ENCODE measurements at regions not wholly inside any gene's neighbourhood (a gene's known extent, or its start where the extent isn't known, plus 50 kb on each side); places are given as distances from the start of the nearest gene placed in this dataset.

DNA sequence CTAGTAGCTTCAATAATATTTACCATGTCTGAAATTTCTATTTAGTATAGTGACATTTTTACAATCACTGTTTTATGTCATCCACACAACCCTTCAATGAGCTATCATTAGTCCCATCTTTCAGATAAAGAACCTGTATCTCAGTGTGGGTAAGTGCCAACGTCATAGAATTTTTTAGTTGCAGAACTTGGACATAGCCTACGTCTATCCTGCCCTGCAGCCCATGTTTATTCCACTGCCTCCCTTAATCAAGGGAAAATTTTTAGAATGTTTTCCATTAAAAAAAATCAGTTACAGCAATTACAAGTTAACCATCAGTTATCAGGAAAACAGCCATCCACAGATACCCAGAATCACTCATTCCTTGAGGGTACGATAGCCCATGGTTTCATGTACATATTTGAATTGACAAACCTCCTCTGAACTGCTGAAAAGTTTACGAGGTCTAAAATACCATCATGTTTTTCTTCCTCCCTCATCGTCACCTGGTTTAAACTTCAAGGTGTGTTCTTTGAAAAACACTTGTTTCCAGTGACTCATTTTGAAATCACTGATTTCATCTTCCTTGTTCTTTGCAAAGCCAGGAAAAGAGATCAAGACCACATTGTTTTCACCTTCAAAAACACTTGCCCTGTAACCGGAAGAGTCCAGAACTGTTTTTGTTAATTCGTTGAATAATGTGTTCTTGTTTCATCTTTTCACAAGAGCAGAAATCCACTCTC, 100.9 kb downstream of the FAM76B start:
- CTCF ChIA-PET = no interaction called here

DNA sequence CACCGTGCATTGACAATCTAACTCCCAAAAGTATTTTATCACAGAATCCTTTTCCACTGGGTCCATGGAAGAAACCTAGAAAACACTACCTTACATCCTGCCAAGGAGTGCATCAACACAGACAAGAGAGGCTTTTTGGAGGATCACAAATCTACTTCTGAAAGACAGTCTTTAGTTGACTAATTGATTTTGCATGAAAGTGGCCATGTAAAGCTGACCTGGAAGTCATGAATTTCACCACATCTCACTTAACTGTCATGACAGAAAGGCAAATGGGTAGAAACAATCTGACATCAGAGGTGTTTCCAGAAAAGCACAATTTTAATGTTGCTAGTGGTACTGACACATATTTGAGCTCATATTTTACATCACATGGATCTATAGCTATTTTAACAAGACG, 101.6 kb downstream of the FAM76B start:
- Histone ChIP-seq H3K36me3 (ENCODE audit: control insufficient read depth, insufficient read depth, low read length) (no peaks in the 10 kb centered on the region), H3K9me3 (ENCODE audit: control insufficient read depth, insufficient read depth, low read depth, low read length) (no peaks in the 10 kb centered on the region), H3K27me3 (ENCODE audit: control insufficient read depth, insufficient read depth, low read length) (no peaks in the 10 kb centered on the region; the same call in 1 of the 2 replicates), H3K27ac (ENCODE audit: low read length) (no peak overlapping the region), H3K4me3 (ENCODE audit: low read depth in 2 of 2, low read length in 2 of 2) (no peak overlapping the region), H3K4me1 (ENCODE audit: control insufficient read depth, insufficient read depth, low read length) (no peaks in the 10 kb centered on the region)
- ChIA-PET POLR2A (no interaction called here), CTCF (no interaction called here)
- TF ChIP-seq, protein P1, sequence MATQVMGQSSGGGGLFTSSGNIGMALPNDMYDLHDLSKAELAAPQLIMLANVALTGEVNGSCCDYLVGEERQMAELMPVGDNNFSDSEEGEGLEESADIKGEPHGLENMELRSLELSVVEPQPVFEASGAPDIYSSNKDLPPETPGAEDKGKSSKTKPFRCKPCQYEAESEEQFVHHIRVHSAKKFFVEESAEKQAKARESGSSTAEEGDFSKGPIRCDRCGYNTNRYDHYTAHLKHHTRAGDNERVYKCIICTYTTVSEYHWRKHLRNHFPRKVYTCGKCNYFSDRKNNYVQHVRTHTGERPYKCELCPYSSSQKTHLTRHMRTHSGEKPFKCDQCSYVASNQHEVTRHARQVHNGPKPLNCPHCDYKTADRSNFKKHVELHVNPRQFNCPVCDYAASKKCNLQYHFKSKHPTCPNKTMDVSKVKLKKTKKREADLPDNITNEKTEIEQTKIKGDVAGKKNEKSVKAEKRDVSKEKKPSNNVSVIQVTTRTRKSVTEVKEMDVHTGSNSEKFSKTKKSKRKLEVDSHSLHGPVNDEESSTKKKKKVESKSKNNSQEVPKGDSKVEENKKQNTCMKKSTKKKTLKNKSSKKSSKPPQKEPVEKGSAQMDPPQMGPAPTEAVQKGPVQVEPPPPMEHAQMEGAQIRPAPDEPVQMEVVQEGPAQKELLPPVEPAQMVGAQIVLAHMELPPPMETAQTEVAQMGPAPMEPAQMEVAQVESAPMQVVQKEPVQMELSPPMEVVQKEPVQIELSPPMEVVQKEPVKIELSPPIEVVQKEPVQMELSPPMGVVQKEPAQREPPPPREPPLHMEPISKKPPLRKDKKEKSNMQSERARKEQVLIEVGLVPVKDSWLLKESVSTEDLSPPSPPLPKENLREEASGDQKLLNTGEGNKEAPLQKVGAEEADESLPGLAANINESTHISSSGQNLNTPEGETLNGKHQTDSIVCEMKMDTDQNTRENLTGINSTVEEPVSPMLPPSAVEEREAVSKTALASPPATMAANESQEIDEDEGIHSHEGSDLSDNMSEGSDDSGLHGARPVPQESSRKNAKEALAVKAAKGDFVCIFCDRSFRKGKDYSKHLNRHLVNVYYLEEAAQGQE (IDR thresholded peaks at IDR 0.05; ENCODE audit: insufficient read depth in 1 of 2, low read depth in 2 of 2, low read length in 1 of 2) = no peak
- TF ChIP-seq TCF7L2 (IDR thresholded peaks at IDR 0.05; ENCODE audit: low read depth, low read length) (no peak), SIN3A (IDR thresholded peaks at IDR 0.05; ENCODE audit: borderline replicate concordance, insufficient read depth, low read depth, low read length) (no peak), POLR2AphosphoS5 (IDR thresholded peaks at IDR 0.05; ENCODE audit: low read depth, low read length) (no peak)
- TF ChIP-seq, protein P2, sequence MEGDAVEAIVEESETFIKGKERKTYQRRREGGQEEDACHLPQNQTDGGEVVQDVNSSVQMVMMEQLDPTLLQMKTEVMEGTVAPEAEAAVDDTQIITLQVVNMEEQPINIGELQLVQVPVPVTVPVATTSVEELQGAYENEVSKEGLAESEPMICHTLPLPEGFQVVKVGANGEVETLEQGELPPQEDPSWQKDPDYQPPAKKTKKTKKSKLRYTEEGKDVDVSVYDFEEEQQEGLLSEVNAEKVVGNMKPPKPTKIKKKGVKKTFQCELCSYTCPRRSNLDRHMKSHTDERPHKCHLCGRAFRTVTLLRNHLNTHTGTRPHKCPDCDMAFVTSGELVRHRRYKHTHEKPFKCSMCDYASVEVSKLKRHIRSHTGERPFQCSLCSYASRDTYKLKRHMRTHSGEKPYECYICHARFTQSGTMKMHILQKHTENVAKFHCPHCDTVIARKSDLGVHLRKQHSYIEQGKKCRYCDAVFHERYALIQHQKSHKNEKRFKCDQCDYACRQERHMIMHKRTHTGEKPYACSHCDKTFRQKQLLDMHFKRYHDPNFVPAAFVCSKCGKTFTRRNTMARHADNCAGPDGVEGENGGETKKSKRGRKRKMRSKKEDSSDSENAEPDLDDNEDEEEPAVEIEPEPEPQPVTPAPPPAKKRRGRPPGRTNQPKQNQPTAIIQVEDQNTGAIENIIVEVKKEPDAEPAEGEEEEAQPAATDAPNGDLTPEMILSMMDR (IDR thresholded peaks at IDR 0.05) = no peak
- ATAC-seq (no peak), DNase-seq (ENCODE audit: low read depth, low spot score) (no peak)
- BruUV-seq (replicated peaks) = no TSS peak
- intact Hi-C loops (cut with micrococcal nuclease; ENCODE audit: unreplicated experiment) = no loop called here
- in situ Hi-C loops (cut with HindIII; ENCODE audit: low pct_unique_long_range_greater_than_20kb, low sequenced_read_pairs) = no loop called here

More for the DNA sequence above, 100.9 kb downstream of the FAM76B start:
- TF ChIP-seq TCF7L2 (IDR thresholded peaks at IDR 0.05; ENCODE audit: low read depth, low read length) = no peak
- TF ChIP-seq, protein P1 (IDR thresholded peaks at IDR 0.05; ENCODE audit: insufficient read depth in 1 of 2, low read depth in 2 of 2, low read length in 1 of 2) = no peak
- TF ChIP-seq POLR2AphosphoS5 (IDR thresholded peaks at IDR 0.05; ENCODE audit: low read depth, low read length) = no peak
- no peak for TF ChIP-seq SIN3A (IDR thresholded peaks at IDR 0.05; ENCODE audit: borderline replicate concordance, insufficient read depth, low read depth, low read length)
- TF ChIP-seq, protein P2 (IDR thresholded peaks at IDR 0.05) = no peak
- POLR2A ChIA-PET = no interaction called here
- no TSS peak for BruUV-seq (replicated peaks)
- DNase-seq (ENCODE audit: low read depth, low spot score) = no peak
- no peak overlapping the region for H3K4me3 ChIP-seq (ENCODE audit: low read depth in 2 of 2, low read length in 2 of 2)
- H3K27ac ChIP-seq (ENCODE audit: low read length) = no peak overlapping the region
- in situ Hi-C loops (cut with HindIII; ENCODE audit: low pct_unique_long_range_greater_than_20kb, low sequenced_read_pairs) (no loop called here), intact Hi-C loops (cut with micrococcal nuclease; ENCODE audit: unreplicated experiment) (no loop called here)
- no peaks in the 10 kb centered on the region for H3K9me3 ChIP-seq (ENCODE audit: control insufficient read depth, insufficient read depth, low read depth, low read length)
- no peaks in the 10 kb centered on the region for H3K36me3 ChIP-seq (ENCODE audit: control insufficient read depth, insufficient read depth, low read length)
- no peaks in the 10 kb centered on the region; the same call in 1 of the 2 replicates for H3K27me3 ChIP-seq (ENCODE audit: control insufficient read depth, insufficient read depth, low read length)
- no peak for ATAC-seq
- H3K4me1 ChIP-seq (ENCODE audit: control insufficient read depth, insufficient read depth, low read length) = no peaks in the 10 kb centered on the region

Data from Panc1 (cell line).